ENCODE measurements at regions not wholly inside any gene's neighbourhood (a gene's known extent, or its start where the extent isn't known, plus 50 kb on each side); places are given as distances from the start of the nearest gene placed in this dataset.

DNA sequence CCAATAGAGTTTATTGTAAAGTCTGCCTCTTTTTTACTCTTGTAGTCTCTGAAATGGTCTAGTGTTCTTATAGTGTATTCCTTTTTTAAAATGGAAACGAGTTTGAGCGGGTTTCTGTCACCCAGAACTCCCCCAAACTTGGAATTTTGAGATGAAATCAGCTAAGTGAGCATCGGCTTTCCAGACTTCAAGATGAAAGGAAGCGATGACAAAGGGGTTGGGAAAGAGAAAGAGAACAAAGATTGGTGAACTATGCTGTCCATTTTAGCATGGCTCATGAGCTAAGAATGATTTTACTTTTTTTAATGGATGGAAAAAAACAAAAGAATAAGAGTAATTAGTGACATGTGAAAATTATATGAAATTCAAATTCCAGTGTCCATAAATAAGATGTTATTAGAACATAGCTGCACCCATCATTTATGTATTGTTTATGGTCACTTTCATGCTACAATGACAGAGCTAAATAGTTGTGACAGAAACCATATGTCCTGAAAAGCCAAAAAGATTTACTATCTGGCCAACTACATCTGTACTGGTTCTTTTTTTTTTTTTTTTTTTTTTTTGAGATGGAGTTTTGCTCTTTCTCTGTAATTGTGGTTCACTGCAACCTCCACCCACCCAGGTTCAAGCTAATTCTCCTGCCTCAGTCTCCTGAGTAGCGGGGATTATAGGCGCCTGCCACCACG is 52.7 kb upstream of the PDZRN3 start:
- no peak for DNase-seq
